Coronary artery (tissue), 2 donors: ENCODE measurements at regions not wholly inside any gene's neighbourhood (a gene's known extent, or its start where the extent isn't known, plus 50 kb on each side); places are given as distances from the start of the nearest gene placed in this dataset.

Experiments used
- DNase-seq: peaks from one replicate; pipeline ENCODE4 v3.0.0-alpha.2; 2017; ENCODE audit warnings: low spot score
- H3K27ac ChIP-seq, 2 donors: fragments of 200-600 bp; sonication (generic); one replicate each; pipeline ENCODE4 v1.5.1; 2016 to 2019
- H3K4me3 ChIP-seq: fragments of 200-600 bp; sonication (generic); 2 replicates; pipeline ENCODE4 v1.5.1; 2016; ENCODE audit warnings: mild to moderate bottlenecking, moderate library complexity
- CTCF ChIP-seq: fragments of 200-600 bp; sonication (generic); IDR thresholded peaks from one replicate; pipeline ENCODE4 v1.5.1; 2019; ENCODE audit warnings: antibody characterized with exemption

GRCh38 chr9:84169240-84169639 lies 171.3 kb downstream of the SLC28A3 start:
- no peak for TF ChIP-seq CTCF
- DNase-seq = no peak
- Histone ChIP-seq H3K4me3 (no peak overlapping the region), H3K27ac (no peak overlapping the region)

- Histone ChIP-seq H3K27ac (peak overlapping the region in 1 of 2 donors; percentile 52), H3K4me3 (no peak overlapping the region)
- no peak for TF ChIP-seq CTCF
- peak; percentile 87 for DNase-seq
Observed at GRCh38 chr9:84170521-84171141, 169.9 kb downstream of the SLC28A3 start.

- Histone ChIP-seq H3K27ac (no peak overlapping the region), H3K4me3 (no peak overlapping the region)
- no peak for DNase-seq
- no peak for TF ChIP-seq CTCF
Observed at GRCh38 chr9:84173961-84174360, 166.6 kb downstream of the SLC28A3 start.

- no peak for DNase-seq
- no peak overlapping the region for H3K27ac ChIP-seq
- no peak for TF ChIP-seq CTCF
- H3K4me3 ChIP-seq = no peak overlapping the region
Observed at GRCh38 chr9:84174486-84174885, 166.1 kb downstream of the SLC28A3 start.

GRCh38 chr9:84177407-84177806 lies 163.2 kb downstream of the SLC28A3 start:
- Histone ChIP-seq H3K27ac (no peak overlapping the region), H3K4me3 (no peak overlapping the region)
- TF ChIP-seq CTCF = no peak
- DNase-seq = no peak

GRCh38 chr9:84179531-84179930 lies 161.0 kb downstream of the SLC28A3 start:
- no peak for TF ChIP-seq CTCF
- no peak overlapping the region for H3K27ac ChIP-seq
- H3K4me3 ChIP-seq = no peak overlapping the region
- no peak for DNase-seq

GRCh38 chr9:84187090-84187489 lies 153.5 kb downstream of the SLC28A3 start:
- TF ChIP-seq CTCF = no peak
- DNase-seq = no peak
- Histone ChIP-seq H3K27ac (no peak overlapping the region), H3K4me3 (no peak overlapping the region)
